NCI-H2227 (cell line): ENCODE measurements at regions not wholly inside any gene's neighbourhood (a gene's known extent, or its start where the extent isn't known, plus 50 kb on each side); places are given as distances from the start of the nearest gene placed in this dataset.
"Not testable (repeated sequence)": the region's sequence is repeated elsewhere in the genome, so short reads cannot be mapped to it uniquely, and the experiment has no call there.

Experiments
- DNase-seq: peaks from one replicate; lab custom pipeline; 2025; ENCODE audit not compliant: unreplicated experiment; lab: John Stamatoyannopoulos, UW

DNA sequence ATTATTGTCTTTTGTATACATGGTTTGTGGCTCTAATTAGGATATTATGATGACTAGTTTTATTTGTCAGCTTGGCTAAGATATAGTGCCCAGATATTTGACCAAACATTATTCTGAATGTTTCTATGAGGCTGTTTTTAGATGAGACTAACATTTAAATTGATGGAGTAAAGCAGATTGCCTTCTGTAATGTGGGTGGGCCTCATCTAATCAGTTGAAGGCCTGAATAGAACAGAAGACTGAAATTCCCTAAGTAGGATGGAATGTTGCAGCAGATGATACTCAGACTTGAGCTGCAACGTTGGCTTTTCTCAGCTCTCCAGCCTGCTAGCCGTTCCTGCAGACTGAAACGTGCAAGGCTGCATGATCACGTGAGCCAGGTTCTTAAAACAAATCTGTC, 546.5 kb downstream of the EDEM1 start:
- no peak for DNase-seq

DNA sequence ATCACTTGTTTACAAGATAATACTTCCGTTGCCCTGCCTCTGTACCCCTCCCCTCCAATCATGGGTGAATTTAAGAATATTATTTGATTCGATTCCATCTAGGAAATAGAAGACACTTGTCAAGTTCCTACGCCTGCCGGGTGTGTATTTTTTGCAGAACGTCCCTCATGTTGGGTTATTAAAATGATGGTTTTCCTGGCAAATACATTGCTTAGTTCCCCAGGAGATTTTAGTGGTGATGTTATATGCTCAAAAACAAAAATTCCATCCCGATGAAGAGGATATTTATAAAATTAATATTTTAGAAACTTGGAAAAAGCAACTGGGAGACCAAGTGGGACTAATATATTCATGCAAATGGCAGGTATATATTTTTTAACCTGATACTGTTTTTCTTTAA, 548.4 kb downstream of the EDEM1 start:
- DNase-seq, result no peak

DNA sequence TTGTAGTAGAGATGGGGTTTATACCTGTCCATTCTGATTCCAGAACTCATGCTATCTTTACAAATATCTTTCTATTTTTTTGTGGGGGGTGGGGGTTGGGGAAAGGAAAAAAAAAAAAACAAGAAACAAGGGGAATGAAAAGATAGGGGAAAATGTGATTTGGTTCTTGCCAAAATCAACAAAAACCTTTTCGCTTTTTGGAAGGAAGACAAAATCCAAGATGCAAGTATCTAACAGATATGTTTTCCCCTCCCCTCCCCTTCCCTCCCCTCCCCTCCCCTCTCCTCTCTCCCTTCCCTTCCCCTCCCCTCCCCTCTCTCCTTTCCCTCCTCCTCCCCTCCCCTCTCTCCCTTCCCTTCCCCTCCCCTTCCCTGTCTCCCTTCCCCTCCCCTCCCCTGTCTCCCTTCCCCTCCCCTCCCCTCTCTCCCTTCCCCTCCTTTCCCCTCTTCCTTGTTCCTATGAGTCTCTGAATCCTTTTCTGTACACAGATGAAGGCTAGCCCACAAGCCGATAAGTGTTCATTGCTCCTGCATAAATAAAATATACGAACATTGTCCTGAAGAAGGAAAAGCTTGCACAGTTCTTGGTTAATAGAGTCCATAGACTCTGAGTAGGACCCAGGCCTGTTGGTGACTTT, 551.9 kb downstream of the EDEM1 start:
- DNase-seq, result no peak

DNA sequence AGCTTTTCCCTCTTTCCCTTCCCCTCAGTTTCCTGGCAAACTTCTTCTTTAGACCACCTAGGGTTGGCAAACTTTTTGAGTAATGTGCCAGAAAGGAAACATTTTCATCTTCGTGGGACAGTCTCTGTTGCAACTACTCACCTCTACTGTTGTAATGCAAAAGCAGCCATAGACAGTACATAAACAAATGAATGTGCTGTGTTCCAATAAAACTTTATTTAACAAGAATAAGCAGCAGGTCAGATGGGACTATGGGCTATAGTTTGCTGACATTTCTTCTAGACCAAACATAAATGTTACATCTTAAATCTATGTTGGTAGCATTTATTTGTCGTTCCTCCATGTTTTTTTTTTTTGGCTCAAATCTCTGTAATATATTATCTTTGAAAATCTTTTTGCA, 552.4 kb downstream of the EDEM1 start:
- no peak for DNase-seq

DNA sequence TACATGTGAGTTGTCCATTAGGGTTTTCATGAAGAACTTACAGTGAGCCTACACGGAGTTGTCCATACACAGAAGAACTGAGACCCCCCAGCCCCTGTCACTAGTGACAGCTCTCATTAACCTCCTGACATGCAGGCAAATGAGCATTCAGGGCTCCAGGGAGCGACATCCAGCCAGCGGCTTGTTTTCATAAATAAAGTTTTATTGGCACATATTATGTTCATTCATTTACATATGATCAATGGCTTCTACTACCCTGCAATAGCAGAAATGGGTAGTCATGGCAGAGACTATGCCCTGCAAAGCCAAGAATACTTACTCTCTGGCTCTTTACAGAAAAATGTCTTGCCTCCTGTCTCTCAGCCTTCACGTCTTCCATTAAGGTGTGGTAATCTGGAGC, 553.5 kb downstream of the EDEM1 start:
- no peak for DNase-seq

DNA sequence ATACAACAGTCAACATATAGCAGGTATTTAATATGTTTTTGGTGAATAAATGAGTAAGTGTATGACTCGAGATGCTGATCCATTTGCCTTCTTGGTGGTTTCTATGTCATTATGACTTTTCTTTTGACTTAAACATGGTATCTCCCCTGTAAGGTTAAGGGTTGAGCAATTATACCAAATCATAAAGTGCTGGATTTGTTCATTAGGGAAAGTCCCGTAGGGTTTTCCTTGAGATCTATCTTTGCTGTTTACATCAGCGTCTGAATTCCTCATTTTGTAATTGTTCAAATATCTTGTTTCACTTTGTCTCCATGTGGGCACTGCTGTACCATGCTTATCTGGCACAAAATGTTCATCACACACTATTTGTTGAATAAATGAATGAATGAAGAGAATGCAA, 562.6 kb downstream of the EDEM1 start:
- DNase-seq, result no peak

DNA sequence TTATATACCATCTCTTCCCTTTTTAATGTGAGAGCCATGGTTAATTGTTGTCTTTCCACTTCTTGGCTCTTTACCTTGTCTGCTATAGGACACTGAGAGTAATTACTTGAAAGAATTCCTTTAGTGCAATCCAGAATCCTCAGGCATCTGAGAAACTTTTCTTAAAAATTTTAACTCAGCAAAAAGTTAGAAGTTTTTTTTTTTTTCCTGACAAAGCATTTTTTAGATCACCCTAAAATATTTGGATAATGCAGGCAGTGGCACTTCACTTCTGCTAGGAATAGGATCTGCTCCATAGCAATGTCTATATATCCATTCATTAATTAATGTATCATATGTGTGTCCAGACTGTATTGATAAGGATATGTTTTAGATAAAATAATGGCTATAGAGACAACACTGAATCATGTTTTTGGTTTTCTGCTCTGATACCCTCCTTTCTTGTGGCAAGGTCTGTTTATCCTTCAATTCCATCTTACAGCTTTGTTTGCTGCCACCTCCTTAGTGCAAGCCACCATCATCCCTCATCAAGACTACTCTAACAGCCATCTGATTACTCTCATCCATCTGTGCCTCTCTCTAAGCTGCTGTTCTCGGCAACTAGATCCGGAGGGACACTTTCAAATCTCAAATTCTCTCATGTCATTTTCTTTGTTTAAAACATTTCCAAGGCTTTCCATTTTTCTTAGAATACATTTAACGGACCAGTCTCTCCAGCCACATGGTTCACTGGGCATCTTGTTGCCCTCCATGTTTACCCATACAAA, 563.5 kb downstream of the EDEM1 start:
- DNase-seq, result no peak

DNA sequence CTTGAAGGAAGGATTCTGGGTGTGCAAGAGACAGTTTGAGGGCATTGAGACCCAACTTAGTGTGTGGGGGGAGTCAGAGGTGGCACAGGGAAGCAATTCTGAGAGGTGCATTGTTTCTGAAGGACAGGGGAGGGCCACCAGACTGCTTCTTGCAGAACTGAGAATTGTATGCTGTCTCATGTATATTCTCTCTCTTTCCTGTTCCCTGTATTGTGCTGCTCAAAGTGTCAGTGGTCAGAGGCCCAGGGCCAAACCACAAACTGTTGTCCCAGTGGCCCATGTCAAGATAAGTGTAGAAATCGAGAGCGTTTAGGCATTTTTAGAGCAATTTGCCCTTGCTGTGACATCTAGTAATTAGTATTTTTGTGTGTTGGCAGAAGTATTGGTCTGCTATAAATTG, 567.1 kb downstream of the EDEM1 start:
- no peak for DNase-seq

DNA sequence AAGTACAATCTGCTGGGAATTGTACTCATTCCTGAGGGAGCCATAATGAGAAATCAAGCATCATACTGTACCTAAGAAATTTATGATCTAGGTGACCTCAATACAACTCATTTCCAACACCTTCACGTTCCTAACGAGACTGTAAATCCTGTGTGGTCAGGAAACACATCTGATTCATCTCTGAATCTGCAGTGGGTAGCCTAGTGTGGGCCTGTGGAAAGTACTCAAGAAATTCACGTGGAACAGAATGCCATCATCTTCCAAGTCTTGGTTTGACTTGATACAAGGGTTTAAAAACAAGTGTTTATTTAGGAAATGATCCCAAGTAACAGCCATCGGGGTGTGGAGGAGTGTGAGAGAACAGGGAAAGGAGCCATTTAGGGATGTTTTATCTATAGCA, 568.9 kb downstream of the EDEM1 start:
- no peak for DNase-seq

DNA sequence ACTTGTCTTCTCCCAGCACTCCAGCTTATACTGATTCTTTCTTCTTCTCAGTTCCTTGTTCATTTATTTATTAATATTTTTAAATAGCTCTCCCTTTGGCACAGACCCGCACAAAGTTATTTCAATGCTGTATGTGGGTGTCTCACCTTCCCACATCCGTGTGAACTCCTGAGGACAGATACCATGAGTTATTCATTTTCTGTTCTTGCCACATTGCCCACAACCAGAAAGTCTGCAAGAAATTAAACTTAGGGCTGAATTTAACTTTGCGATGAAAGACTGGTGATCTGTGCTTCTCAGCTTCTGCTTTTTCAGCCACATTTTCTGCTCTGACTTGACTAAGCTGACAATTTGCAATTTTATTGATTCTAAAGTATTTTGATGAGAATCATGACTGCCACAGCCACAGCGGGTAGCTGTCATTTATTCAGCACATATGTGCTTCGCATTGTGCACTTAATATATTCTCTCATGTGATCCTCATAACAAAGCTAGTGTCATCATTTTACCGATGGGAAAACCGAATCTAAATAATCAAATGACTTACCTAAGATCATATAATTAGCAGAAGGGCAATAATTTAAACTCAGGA, 569.8 kb downstream of the EDEM1 start:
- DNase-seq, result no peak

DNA sequence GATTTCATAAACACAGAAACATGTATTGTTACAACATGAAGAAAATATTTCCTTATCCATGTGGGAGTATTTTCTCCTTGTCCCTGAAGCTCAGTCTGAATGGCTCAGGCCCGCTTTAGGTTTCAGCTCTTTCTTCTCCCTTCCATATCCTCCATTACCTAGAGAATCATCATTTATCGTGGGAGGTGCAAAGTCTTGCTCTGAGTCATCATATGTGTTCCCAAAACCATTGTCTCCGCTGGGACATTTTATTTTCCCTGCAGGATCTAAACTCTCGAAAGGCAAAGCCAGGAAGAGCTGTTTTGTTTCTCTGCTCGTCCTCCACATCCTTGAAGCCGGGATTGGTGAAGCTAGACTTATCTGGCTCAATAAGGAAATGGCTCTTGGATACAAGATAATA, 571.2 kb downstream of the EDEM1 start:
- DNase-seq, result no peak

DNA sequence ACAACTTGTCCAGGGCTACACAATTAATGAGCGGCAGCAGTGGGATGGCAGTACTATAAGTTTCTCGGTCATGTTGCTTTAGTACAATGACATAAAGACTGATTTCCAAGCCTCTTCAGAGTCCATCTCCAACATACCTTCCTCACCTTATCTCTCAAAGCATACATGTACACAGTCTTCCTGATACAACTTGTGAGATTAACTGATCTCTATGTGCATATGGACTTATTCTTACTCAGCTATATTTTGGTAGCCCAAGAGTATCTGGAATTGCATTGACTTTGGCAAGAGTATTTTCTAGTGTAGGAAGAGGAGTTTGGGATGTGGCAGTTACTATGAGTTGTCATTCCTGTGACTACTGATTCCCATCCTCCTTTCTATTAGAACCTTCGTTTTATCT, 575.0 kb downstream of the EDEM1 start:
- DNase-seq, result no peak

DNA sequence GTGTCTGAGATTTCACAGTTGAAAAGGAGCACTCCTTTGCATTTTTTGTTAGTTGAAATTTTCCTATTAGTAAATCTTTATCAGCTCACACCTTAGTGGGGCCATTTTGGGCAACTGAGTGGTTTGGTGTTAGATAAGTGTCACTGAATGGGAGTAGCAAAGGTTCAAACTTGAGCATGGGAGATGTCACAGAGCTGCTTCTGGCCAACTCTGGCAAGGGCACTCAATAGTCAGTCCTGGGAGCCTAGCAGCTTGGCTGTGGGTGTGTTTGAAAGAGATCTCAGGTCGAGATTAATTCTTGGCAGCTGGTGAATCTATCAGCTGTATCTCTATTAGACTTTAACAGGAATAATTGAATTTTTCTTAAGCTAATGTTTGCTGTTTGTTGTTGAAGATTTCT, 579.3 kb downstream of the EDEM1 start:
- DNase-seq, result no peak

DNA sequence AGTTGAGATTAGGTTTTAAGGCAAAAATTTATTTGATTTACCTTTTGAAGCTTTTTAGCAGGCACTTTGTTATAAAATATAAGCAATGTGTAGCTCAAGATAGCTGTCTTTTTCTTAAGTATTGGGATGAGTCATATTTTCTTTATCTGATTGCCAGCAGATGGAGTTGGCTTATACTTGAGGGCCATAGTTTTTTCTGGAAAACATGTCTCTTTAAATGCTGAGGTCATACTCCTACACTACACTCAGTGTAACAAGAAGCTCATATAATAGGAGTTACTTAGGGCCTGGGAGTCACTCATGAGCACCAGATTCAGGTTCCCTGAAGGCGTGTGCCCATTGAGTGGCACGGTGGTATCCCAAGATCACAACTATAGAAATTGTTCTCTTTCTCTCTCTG, 579.8 kb downstream of the EDEM1 start:
- DNase-seq, result no peak

DNA sequence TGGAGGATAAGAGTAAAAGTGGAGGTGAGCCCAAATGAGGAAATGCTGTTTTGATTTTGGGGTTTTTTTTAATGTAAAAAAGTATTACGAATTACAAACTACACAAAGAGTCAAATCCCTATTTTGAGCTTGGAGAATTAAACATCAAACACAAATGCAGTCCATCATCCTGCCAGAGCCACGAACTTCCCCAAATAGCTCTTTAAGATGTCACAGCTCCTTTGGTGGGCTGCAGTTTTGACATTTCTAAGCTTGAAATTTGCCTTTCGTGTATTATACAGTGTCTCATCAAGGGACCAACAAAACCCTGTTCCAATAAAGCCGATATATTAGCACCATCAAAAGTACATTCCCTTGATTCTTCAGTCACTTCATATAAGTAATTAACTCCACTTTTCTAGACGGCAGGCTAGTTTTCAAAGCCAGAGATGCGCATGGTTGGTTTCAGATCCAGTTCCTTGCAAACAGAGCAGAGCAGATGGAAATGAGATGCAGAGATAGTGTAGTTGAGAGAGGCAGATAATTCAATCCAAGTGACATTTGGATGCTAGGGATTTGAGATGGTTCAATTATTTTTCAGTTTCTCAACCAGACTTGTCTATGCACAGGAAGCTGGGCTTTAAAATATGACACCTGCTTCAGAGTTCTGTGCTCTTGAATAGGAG, 580.9 kb downstream of the EDEM1 start:
- DNase-seq, result no peak

DNA sequence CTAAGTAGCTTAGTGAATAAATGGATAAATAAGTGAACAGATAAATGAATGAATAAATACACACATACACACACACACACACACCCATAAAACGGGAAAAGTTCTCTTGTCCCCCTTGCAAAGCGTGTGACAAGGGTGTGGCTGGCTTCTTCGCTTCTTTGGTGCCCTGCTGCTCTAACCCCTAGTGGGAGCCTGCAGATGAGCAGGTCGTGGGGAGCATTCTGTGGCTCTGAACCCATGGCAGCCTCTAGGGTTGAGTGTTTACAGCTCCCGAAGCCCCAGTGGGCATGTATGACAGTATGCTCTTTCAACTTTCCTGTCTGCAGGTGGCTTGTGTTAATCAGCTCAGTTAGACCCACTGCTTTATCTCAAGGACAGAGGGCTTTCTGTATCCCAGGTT, 582.3 kb downstream of the EDEM1 start:
- DNase-seq, result no peak

DNA sequence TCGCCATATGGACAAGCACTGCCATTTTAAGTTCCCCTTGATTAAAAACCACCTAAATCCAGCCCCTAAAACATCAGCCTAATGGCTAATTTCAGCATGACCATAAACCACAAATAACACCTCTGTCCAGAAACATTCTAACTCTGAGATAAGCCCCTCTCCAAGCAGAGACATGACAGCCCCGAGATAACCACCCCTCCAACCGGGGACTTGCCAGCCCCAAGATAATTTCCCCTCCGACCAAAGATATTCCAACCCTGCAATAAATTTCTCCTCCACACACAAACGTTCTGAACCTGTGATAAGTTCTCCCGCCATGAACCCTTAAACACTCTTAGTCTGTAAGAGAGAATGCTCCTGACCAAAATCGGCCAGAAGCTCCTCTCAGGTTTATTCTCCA, 586.8 kb downstream of the EDEM1 start:
- no peak for DNase-seq

DNA sequence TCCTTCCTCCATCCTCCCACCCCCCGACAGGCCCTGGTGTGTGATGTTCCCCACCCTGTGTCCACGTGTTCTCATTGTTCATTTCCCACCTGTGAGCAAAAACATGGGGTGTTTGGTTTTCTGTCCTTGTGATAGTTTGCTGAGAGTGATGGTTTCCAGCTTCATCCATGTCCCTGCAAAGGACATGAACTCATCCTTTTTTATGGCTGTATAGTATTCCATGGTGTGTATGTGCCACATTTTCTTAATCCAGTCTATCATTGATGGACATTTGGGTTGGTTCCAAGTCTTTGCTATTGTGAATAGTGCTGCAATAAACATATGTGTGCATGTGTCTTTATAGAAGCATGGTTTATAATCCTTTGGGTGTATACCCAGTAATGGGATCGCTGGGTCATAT, 587.6 kb downstream of the EDEM1 start:
- not testable (repeated sequence) for DNase-seq

DNA sequence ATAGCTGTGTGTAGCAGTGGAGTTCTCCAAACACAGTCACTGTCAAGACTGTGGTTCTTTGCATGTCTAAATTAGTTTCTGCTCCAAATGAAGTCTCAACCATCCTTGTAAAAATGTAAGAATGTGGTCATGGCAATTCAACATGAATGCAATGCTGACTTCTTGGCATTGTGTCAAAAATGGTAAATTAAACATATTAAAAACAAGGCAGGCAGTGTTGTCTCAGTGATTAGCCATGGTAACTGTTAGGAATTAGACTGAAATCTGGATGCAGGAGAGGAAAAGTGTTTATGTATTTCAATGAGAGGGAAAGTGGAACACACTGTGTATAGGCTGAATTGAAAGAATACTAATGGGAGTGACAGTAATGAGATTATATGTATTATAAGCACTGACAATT, 597.2 kb downstream of the EDEM1 start:
- DNase-seq, result no peak

DNA sequence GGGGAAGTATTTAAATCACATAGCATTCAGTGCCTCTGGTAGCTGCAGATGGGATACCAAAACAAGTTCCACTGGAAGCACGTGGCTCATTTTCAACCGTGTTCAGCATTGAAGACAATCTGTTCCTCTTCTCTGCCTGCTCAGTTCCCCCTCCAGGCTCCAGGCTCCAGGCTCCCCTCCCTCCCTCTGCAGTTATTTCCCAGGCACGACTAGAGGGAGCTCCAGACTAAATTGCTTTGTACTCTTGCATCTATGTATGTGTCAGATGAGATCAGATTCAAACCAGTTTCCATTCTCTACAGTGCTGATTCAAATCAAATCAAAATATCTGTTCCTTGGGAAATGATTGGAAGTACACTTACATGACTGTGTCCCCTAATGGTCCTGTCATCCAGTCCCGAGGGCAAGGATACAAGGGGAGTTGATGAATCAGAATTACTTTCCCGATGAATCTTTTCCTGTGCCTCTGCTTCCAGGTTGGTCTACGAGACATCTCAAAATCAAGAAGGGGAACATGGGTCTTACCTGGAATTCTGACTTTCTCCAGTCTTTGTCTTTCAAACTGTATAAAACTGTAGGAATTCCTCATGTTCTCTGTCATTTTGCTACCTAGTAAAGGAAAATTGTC, 600.5 kb downstream of the EDEM1 start:
- DNase-seq, result no peak

DNA sequence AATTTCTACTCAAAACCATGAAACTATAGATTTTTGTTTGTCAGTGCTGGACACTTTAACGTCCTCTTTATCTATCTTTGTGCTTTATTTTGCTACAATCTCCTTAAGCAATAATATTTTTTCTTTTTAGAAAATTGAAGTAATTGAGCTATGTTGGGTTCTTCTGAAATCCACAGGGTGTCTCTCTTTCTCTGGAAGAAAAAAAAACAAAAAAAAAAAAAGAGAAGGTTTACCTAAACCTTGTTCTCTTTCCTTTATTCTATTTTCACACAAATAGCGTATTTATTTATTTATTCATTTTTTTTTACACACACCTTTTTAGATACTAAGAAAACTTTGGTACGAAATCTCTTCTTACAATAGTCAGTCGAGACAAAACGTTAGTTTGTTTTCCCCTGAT, 601.0 kb downstream of the EDEM1 start:
- no peak for DNase-seq

DNA sequence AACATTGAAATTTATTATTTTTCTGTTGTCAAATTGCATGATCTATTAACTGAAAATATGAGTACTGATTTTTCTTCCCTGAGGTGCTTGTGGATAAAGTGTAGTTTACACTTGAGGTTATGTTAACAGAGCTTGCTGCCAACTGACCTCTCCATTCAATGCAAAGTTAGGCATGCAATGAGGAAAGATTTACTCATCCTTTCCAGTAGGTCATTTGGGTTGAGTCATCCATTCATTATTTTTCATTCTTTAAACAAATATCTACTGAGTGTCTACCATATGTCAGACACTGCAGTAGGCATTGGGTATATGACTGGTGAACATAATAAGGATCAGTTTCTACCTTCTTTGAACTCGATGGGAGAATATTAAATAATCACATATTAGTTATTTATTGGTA, 604.1 kb downstream of the EDEM1 start:
- no peak for DNase-seq
